Activated naive CD4-positive, alpha-beta T cell (primary cell): ENCODE measurements at regions not wholly inside any gene's neighbourhood (a gene's known extent, or its start where the extent isn't known, plus 50 kb on each side); places are given as distances from the start of the nearest gene placed in this dataset.
"Not testable (repeated sequence)": the region's sequence is repeated elsewhere in the genome, so short reads cannot be mapped to it uniquely, and the experiment has no call there.

Experiments
- DNase-seq, 4 experiments: peaks; one replicate each; lab custom pipeline; 2025; lab: John Stamatoyannopoulos, UW

DNA sequence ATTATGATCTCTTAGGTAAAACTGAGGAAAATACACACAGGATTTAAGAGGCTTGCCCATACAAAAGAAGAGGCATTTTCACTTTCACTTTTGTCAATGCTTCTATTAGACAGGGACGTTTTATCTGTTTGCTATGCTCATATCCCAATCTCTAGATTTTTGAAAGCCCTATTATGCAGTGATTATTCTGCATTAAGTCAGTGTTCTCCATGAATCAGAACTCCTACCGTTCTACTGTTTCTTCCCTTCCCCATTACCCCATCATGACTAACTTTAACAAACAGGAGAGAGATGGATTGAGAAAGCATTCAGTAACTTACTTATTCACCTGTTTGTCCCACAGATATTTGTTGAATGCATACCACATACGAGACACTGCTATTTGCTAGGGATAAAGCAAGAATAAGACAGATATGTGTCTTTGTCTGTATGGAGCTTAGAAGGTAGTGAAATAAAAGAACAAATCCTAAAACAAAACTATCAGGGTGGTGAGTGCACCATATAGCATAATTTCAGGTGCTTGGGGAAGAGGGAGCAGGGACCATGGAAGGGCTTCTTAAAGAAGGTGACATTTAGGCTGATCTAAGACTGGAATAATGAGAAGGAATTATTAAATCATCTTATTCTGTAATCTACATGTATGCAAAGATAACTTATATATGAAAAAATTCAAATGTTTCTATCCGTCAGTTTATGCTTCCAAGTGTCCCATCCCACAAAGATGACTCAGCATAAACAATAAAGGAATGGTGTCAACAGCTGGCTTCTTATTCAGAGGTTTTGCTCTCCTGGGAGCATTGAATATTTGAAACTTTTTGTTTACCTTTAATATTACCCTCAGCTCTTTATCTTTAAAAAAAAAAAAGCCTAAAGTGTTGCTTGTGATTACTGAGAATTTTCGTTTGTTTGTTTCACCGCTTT lies 328.1 kb downstream of the HINT1 start:
- no peak for DNase-seq

DNA sequence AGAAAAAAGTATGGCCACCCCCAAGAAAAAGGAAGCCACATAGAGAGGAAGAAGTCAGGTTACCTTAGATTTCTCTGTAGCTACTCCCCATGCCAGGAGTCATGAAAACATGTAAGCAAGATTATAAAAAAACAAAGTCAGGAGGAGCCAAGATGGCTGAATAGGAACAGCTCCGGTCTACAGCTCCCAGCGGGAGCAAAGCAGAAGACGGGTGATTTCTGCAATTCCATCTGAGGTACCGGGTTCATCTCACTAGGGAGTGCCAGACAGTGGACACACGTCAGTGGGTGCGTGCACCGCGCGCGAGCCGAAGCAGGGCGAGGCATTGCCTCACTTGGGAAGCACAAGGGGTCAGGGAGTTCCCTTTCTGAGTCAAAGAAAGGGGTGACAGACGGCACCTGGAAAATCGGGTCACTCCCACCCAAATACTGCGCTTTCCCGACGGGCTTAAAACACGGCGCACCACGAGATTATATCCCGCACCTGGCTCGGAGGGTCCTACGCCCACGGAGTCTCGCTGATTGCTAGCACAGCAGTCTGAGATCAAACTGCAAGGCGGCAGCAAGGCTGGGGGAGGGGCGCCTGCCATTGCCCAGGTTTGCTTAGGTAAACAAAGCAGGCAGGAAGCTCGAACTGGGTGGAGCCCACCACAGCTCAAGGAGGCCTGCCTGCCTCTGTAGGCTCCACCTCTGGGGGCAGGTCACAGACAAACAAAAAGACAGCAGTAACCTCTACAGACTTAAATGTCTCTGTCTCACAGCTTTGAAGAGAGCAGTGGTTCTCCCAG lies 347.3 kb downstream of the HINT1 start:
- DNase-seq, result not testable (repeated sequence)

DNA sequence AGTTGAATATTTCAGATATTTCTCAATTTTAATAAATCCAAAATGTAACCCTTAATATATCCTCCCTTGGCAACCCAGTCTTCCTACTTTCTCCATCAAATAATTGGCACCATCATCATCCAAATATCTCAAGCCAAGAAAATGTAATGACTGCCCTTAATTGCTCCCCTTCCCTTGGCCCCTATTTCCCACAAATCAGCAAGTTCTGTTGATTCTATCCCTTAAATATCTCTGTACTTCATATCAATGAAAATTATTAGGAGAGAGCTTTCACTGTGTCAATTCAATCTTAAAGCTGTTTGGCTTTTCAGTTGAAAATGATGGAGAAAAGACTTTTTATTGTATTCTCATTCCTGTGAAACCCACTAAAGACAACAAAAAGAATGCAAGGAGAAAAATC lies 349.8 kb downstream of the HINT1 start:
- no peak for DNase-seq

DNA sequence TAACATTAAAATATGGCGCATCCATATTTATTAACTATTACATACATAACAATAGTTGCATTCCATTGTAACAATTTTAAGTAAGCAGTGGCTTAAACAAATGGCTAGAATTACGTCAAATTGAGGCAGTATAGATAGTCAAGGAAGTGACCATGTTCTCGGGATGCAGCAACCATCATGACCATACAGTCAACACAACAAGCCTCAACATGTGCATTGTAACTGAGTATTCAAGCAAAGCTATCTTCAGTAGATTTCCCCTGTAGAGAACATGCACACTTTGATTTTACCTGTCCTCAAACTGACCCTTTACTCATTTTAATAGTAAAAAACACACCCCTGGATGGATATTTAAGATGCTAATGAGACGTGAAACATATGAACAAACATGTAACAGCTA lies 356.4 kb downstream of the HINT1 start:
- DNase-seq, result no peak

DNA sequence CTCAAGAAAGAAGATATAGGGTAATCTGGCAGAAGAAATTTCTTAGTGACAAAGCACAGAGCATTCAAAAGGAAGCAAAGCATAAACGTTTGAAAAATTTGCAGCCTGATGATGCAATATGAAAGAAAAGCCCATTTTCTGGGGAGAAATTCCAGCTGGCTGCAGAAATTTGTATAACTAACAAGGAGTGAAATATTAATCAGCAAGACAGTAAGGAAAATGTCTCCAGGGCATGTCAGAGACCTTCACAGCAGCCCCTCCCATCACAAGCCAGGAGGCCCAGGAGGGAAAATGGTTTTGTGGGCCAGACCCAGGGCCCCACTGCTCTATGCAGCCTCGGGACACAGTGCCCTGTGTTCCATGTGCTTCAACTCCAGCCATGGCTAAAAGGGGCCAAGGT lies 359.4 kb downstream of the HINT1 start:
- DNase-seq, result no peak

DNA sequence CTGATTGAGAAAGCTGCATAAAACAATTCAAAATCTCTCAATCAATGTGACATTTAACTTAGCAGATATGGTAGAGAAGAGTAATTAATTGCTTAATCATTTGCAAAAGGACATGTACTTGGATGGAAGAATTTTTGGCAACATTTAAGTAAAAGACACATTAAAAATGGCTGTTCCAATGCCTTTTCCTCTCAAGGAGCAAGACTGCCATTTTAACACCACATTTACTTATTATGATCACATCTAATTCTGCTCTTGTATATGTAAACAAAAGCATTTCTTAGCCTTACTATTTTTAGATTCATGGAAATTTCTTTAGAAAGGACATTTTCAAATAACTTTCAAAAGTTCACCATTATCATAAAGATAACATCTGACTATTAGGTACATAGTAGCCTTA lies 360.0 kb downstream of the HINT1 start:
- no peak for DNase-seq

DNA sequence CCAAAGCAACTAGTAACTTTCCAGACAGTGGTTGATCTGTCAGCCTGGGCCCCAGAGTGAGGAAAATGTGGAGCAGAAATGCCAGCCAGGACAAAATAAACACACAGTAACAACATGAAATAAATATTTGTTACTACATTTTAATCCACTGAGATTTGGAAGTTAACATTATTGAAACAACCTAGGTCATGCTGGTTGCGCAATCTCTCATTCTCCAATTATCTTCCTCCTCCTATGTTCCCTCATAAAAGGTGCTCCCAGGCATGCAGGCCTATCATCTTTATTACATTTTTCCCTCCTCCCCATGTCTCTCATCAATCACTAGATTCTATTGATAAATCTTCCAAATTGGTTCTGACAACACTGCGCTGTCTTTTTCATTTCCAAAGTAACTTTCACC lies 363.1 kb downstream of the HINT1 start:
- no peak for DNase-seq

DNA sequence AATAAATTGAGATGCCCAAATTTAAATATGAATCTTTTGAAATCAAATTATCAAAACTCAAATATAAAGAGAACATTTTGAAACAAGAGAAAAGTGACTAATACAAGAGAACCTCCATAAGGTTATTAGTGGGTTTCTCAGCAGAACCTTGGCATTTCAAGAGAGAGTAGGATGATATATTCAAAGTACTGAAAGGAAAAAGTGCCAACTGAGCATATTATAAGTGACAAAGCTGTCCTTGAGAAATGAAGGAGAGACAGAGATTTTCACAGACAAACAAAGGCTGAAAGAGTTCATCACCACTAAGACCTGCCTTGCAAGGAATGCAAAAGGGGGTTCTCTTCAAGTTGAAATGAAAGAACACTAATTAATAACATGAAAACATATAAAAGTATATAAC lies 366.0 kb downstream of the HINT1 start:
- no peak for DNase-seq

DNA sequence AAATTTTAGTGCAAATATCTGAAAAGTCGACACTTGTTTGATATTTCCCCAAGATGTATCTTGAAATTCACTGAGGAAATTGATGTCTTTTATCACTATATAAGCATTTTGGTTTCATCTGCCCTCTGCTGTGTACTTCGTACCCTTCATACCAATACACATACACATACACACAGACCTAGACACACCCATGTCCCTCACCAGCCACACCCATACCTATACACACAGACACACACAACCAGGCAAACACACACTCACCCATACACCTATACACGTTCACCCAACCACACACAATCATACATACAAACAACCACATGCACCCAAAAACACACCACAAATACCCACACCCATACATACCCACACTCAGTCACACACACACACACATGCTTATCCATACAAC lies 367.8 kb downstream of the HINT1 start:
- DNase-seq, result no peak

DNA sequence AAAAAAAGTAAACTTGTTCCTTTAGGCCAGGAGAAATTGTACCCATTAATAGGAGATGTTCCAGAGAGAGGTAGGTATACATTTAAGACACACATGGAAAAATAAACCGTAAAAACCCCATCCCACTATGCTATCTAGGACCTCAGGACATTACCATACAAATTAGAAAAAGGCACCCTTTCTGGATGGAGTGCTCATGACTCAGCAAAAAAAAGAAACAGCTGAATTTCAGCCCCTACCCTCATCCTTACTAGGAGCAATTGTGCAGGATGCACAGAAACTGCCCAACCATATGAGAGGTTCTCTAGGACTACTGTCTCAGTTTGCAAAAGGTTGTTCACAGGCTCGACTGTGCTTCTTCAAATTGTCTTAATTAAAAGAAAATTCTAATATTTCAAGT lies 368.2 kb downstream of the HINT1 start:
- DNase-seq, result no peak

DNA sequence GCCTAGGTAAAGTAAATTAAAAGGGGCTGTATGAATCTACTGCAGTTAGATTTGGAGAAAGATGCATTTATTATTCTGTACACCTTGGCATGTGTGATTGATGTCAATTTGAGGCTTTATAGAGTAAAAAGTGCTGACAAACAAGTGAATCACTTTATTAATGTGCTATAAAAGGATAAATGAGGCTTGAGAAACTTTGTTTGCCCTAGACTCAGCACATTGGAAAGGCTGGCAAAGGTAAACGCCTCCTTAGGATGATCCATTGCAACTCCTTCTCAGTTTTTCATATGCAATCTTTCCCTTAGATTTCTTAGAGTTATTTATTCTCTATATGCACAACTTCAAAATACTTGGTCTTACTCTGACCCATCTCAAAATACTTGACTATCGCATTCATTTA lies 369.0 kb downstream of the HINT1 start:
- DNase-seq, result no peak

DNA sequence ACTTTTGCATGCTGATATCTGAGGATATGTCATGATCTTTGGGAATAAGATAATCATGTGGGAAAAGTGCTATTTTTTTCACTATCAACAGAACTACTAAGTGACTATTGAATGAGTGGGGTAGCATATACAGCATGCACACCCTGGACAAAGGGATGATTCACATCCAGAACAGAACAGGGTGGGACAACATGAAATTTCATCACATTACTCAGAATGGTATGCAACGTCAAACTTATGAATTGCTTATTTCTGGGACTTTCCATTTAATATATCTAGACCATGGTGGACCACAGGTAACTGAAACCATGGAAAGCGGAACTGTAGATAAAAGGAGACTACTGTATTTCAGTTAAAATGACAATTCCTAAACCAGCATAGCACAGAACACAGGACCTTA lies 370.0 kb downstream of the HINT1 start:
- DNase-seq, result no peak

DNA sequence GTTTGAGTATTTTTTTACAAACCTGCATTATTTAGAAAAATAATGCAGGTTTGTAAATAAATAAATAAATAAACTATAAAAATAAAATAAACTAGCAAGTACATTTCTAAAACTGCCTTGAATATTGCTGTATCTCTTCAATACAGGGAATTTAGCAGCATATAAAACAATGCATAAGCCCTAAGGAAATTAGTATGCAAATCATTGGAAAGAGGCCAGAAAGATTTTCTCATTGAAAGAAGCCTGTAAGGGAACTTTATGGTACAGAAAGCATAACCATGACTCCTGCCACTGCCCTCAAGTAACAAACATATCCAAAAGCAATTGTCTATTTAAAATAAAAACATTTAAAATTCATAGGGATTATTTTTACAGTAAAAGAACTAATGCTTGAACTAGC lies 387.3 kb downstream of the HINT1 start:
- DNase-seq, result no peak

DNA sequence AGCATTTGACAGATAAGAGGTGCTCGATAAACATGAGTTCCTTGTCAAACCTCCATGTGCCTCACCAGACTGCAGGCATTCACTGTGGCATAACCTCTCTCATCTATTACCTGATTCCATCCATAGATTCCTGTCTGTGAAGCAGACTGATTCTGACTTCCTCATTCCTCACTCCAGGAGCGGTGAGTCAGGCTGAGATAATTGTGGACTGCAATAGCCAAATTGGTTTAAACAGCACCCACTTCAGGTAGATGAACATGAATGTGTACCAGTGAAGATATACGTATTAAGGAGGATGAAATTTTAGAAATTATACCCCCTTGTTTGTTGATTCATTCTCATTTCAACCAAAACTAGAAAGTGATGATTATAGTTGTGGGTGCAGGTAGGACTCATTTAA lies 391.2 kb downstream of the HINT1 start:
- no peak for DNase-seq

DNA sequence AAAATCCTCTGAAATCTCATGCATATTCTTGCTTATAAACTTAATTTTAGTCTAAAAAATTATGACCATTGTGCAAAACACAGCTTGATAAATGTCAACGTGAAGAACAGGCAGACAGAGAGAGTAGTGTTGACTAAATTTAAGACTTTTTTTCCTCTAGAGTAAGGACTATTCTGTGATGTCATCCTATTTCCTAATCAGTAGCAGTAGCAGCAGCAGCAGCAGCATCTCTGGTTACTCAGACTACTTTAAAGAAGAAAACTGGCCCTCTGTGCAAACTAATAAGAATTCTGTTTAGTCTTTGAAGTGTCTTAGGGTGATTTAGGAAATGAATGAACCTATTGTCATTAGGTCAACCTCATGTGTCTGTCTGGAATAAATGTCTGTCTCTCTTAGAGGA lies 403.0 kb downstream of the HINT1 start:
- no peak for DNase-seq

DNA sequence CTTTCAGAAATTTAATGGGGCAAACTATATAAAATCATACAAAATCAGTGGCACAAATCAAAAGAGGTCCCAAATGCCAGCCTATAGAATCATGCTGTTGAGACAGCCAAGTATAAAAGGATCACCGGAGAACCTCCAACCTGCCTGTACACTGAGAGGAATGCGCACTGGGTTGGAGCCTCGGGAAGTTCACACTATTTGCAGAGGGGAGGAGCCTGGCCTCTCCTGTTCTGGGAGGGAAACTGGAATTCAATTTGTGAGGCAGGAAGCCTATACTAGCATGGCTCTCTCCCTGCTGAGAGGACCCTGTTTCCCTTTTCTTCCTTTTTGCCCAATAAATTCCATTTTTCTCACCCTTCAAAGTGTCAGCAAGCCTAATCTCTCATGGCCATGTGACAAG lies 406.0 kb downstream of the HINT1 start:
- DNase-seq, result no peak

DNA sequence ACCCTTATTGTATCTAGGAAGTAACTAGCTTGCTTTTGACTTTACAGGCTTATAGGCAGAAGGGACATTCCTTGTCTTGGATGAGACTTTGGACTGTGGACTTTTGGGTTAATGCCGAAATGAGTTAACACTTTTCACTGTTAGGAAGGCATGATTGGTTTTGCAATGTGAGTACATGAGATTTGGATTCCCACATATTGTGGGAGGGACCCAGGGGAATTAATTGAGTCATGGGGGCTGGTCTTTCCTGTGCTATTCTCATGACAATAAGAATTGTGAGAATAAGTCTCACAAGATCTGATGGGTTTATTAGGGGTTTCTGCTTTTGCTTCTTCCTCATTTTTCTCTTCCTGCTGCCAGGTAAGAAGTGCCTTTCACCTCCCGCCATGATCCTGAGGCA lies 417.5 kb downstream of the HINT1 start:
- no peak for DNase-seq

DNA sequence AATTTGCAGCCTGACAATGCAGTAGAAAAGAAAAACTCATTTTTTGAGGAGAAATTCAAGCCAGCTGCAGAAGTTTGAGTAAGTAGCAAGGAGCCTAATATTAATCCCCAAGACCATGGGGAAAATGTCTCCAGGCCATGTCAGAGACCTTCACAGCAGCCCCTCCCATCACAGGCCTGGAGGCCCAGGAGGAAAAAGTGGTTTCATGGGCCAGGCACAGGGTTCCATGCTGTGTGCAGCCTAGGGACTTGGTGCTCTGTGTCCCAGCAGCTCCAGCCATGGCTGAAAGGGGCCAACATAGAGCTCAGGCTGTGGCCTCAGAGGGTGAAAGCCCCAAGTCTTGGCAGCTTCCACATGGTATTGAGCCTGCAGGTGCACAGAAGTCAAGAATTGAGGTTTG lies 418.4 kb downstream of the HINT1 start:
- not testable (repeated sequence) for DNase-seq

DNA sequence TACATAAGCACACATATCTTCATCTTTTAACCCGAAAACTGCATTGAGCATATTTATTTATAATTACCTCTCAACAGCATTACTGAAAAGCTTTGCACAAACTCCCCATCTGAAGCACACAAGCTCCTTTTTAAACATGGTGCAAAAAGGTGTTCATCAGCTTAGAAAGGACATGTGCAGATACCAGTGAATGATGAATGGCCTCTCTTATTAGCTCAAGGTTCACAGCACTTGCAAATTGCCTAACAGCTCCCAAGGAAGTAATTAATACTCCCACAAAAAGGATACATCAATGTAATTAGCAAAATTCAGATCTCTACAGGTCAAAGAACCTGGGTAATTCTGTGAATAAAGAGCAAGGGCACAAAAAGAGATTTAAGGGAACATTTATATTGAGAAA lies 422.0 kb downstream of the HINT1 start:
- DNase-seq, result no peak

DNA sequence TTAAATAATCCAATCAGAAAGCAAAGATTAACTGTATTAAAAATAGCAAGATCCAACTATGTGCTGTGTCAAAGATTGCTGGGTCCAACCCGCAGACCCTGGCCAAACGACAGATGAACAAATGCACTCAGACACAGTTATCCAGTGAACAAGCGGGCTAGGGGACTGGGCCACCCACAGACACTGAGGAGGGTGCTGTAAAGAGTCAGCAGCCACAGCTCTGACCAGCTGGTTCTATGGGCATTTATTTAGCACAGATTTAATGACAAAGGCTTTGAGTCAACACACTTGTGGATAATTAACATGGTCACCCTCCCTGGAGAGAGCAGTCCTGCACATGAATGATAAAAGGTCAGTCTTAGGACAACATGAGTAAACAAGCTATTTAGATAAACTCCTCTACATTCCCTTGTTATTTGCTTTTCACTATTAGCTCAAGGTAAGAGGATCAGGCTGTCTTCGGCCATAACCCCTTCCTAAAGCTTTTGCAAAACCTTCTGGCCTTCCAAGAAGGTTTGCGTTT lies 424.9 kb downstream of the HINT1 start:
- no peak for DNase-seq

DNA sequence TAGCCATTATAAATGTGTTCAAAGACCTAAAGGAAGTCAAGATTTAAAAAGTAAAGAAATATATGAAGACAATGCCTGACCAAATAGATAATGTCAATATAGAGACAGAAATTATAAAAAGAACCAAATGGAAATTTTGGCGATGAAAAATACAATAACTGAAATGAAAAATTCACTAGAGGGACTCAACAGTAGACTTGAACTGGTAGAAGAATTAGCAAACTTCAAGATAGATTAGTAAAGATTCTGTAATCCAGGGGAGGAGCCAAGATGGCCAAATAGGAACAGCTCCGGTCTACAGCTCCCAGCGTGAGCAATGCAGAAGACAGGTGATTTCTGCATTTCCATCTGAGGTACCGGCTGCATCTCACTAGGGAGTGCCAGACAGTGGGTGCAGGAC lies 433.2 kb downstream of the HINT1 start:
- DNase-seq, result no peak

DNA sequence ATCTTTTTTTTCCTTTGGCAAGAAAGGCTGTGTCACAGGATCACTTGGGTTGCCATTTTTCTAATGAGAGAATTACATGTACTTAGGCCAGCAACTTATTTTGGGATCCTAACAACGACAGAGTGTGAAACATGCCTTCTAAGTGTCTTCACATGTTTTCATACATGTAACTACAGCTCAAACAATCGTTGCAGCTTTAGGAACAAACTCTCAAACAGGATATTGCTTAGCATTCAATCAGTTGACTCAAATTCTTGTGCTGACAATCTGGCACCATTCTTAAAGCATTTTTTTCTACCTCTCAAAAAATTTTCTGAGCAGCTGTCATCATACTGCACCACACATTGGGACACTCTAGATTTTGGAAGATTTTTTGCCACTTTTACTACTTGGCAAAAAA lies 435.5 kb downstream of the HINT1 start:
- DNase-seq, result no peak

DNA sequence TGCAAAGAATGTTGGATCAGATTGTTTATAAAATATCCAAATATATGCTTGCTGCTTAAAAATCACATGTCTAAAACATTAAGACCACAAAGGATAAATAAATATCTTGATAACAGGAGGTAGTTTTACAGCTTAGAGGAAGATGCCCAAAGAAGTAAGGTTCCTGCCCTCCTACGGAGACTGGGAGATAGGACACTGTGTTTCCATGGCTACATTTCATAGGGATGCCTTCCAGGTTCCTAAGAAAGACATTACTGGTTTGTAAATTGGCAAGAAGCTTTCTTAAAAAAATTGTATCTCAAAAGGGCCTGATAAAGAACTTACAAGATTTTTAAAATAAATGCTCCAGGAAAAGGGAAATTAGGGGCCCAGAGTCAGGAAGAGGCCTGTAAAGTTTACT lies 437.2 kb downstream of the HINT1 start:
- DNase-seq, result no peak
